GM20431 (cell line): ENCODE measurements at regions not wholly inside any gene's neighbourhood (a gene's known extent, or its start where the extent isn't known, plus 50 kb on each side); places are given as distances from the start of the nearest gene placed in this dataset.

ENCODE experiments used
- in situ Hi-C: fragments of 300-500 bp; cut with MseI, MboI; formaldehyde crosslinking; loops from one replicate; pipeline ENCODE4 v1.15.0; 2020; ENCODE audit warnings: low sequenced_read_pairs; ENCODE audit not compliant: unreplicated experiment

GRCh38 chr1:55720261-55720660, 505.1 kb upstream of the USP24 start:
- in situ Hi-C loops: no loop called here

GRCh38 chr1:55718758-55719671, 503.9 kb upstream of the USP24 start:
- in situ Hi-C loops: no loop called here

- in situ Hi-C loops: no loop called here
Observed at GRCh38 chr1:55717111-55717510, 501.9 kb upstream of the USP24 start.

GRCh38 chr1:55716610-55717009, 501.4 kb upstream of the USP24 start:
- in situ Hi-C loops: no loop called here

- in situ Hi-C loops: no loop called here
Observed at GRCh38 chr1:55716151-55716550, 501.0 kb upstream of the USP24 start.

GRCh38 chr1:55714230-55714629, 499.1 kb upstream of the USP24 start:
- in situ Hi-C loops: no loop called here

- in situ Hi-C loops: no loop called here
Observed at GRCh38 chr1:55713516-55713915, 498.4 kb upstream of the USP24 start.

GRCh38 chr1:55712148-55712547, 497.0 kb upstream of the USP24 start:
- in situ Hi-C loops: no loop called here

- in situ Hi-C loops: no loop called here
Observed at GRCh38 chr1:55708781-55709180, 493.6 kb upstream of the USP24 start.

- in situ Hi-C loops: no loop called here
Observed at GRCh38 chr1:55707846-55708245, 492.7 kb upstream of the USP24 start.

- in situ Hi-C loops: no loop called here
Observed at GRCh38 chr1:55707196-55707595, 492.0 kb upstream of the USP24 start.

GRCh38 chr1:55706397-55706796, 491.2 kb upstream of the USP24 start:
- in situ Hi-C loops: no loop called here

GRCh38 chr1:55703726-55704363, 488.7 kb upstream of the USP24 start:
- in situ Hi-C loops: no loop called here

GRCh38 chr1:55702064-55702463, 486.9 kb upstream of the USP24 start:
- in situ Hi-C loops: no loop called here

GRCh38 chr1:55700359-55701130, 485.4 kb upstream of the USP24 start:
- in situ Hi-C loops: no loop called here

GRCh38 chr1:55699228-55699627, 484.1 kb upstream of the USP24 start:
- in situ Hi-C loops: no loop called here

GRCh38 chr1:55697997-55698535, 482.9 kb upstream of the USP24 start:
- in situ Hi-C loops: no loop called here

- in situ Hi-C loops: no loop called here
Observed at GRCh38 chr1:55696891-55697290, 481.7 kb upstream of the USP24 start.

- in situ Hi-C loops: no loop called here
Observed at GRCh38 chr1:55696181-55696754, 481.1 kb upstream of the USP24 start.

- in situ Hi-C loops: no loop called here
Observed at GRCh38 chr1:55695552-55695951, 480.4 kb upstream of the USP24 start.
